ENCODE measurements at regions not wholly inside any gene's neighbourhood (a gene's known extent, or its start where the extent isn't known, plus 50 kb on each side); places are given as distances from the start of the nearest gene placed in this dataset.
"Not testable (repeated sequence)": the region's sequence is repeated elsewhere in the genome, so short reads cannot be mapped to it uniquely, and the experiment has no call there.

- no peak for DNase-seq (ENCODE audit: low read depth)
Observed at GRCh38 chr6:109875973-109876372, 102.1 kb upstream of the GPR6 start.

- DNase-seq (ENCODE audit: low read depth): no peak
Observed at GRCh38 chr6:109877028-109878004, 100.8 kb upstream of the GPR6 start.

- not testable (repeated sequence) for DNase-seq (ENCODE audit: low read depth)
Observed at GRCh38 chr6:109878005-109878690, 100.0 kb upstream of the GPR6 start.

GRCh38 chr6:109879081-109879480, 99.0 kb upstream of the GPR6 start:
- not testable (repeated sequence) for DNase-seq (ENCODE audit: low read depth)

GRCh38 chr6:109879521-109879920, 98.6 kb upstream of the GPR6 start:
- DNase-seq (ENCODE audit: low read depth): no peak

- not testable (repeated sequence) for DNase-seq (ENCODE audit: low read depth)
Observed at GRCh38 chr6:109881069-109881468, 97.0 kb upstream of the GPR6 start.

GRCh38 chr6:109881953-109882490, 96.1 kb upstream of the GPR6 start:
- DNase-seq (ENCODE audit: low read depth): not testable (repeated sequence)

GRCh38 chr6:109891924-109892323, 86.2 kb upstream of the GPR6 start:
- no peak for DNase-seq (ENCODE audit: low read depth)

GRCh38 chr6:109892451-109893435, 85.4 kb upstream of the GPR6 start:
- no peak for DNase-seq (ENCODE audit: low read depth)

- DNase-seq (ENCODE audit: low read depth): no peak
Observed at GRCh38 chr6:109893606-109894005, 84.5 kb upstream of the GPR6 start.

GRCh38 chr6:109894181-109894580, 83.9 kb upstream of the GPR6 start:
- no peak for DNase-seq (ENCODE audit: low read depth)

GRCh38 chr6:109896341-109896740, 81.8 kb upstream of the GPR6 start:
- DNase-seq (ENCODE audit: low read depth): peak; percentile 19

- no peak for DNase-seq (ENCODE audit: low read depth)
Observed at GRCh38 chr6:109897025-109897424, 81.1 kb upstream of the GPR6 start.

- DNase-seq (ENCODE audit: low read depth): no peak
Observed at GRCh38 chr6:109897561-109898080, 80.5 kb upstream of the GPR6 start.

GRCh38 chr6:109901976-109902375, 76.1 kb upstream of the GPR6 start:
- DNase-seq (ENCODE audit: low read depth): no peak

- DNase-seq (ENCODE audit: low read depth): no peak
Observed at GRCh38 chr6:109902870-109903269, 75.2 kb upstream of the GPR6 start.

GRCh38 chr6:109910571-109910970, 67.5 kb upstream of the GPR6 start:
- DNase-seq (ENCODE audit: low read depth): no peak

GRCh38 chr6:109912118-109912517, 66.0 kb upstream of the GPR6 start:
- DNase-seq (ENCODE audit: low read depth): no peak

GRCh38 chr6:109912952-109913351, 65.2 kb upstream of the GPR6 start:
- no peak for DNase-seq (ENCODE audit: low read depth)

GRCh38 chr6:109915748-109916147, 62.4 kb upstream of the GPR6 start:
- DNase-seq (ENCODE audit: low read depth): not testable (repeated sequence)

- no peak for DNase-seq (ENCODE audit: low read depth)
Observed at GRCh38 chr6:109916759-109917158, 61.4 kb upstream of the GPR6 start.

Data from fibroblast of gingiva (primary cell).